ENCODE measurements at regions not wholly inside any gene's neighbourhood (a gene's known extent, or its start where the extent isn't known, plus 50 kb on each side); places are given as distances from the start of the nearest gene placed in this dataset.
"Not testable (repeated sequence)": the region's sequence is repeated elsewhere in the genome, so short reads cannot be mapped to it uniquely, and the experiment has no call there.

DNA sequence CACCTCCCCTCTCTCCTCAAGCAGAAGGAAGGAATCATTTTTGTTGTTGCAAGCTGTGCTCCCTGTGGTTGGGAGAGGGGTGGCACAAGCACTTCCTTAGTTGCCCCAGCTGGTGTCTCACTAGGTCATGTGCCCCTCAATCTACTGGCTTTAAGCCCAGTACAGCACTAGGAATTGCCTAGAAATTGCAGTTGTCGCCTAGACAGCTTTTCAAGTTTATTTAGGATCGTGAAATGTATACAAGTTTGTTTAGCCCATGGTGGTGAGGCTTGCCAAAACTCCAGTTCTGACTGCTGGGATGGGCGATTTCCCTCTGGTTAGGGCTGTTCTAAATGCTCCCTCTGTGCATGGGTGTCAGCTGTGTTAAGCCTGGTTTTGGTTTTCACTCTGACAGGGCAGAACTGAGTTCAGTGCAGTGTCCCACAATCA lies 126.8 kb upstream of the ZNF644 start:
- no peak for DNase-seq

DNA sequence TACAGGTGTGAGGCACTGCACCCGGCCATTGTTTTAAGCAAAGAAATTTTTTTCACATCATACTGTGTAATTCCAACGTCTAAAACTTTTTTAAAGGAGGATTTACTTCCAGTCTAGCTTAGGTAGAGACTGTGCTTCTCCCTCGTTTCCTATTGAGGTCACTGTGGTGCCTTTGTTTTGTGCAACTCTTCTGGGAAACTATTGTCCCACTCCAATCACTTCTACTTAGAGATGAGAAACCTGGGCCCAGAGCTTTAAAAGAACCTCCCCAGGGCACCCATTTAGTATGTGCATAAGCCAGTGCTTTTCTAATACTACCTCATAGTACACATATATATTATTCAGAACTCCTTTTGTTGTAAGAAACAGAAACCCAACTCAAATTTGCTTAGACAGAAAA lies 120.0 kb upstream of the ZNF644 start:
- DNase-seq, result no peak

DNA sequence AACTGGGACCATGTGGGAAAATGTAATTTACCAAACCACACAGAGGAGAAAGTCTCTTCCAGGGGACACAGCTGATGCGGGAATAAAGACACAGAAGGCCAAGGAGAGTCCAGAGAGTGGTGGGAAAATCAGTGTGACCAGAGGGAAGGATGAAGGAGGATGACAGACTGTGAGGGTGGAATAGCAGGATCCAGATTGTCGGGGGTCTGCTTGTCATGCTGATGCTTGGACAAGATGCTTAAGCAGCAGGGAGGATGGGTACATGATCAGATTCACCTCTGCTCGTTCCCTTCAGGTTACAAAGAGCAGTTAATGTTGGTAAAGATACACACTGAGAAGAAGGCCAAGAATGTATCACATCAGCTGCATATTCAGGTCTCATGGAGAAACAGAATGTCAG lies 117.1 kb upstream of the ZNF644 start:
- DNase-seq, result no peak

DNA sequence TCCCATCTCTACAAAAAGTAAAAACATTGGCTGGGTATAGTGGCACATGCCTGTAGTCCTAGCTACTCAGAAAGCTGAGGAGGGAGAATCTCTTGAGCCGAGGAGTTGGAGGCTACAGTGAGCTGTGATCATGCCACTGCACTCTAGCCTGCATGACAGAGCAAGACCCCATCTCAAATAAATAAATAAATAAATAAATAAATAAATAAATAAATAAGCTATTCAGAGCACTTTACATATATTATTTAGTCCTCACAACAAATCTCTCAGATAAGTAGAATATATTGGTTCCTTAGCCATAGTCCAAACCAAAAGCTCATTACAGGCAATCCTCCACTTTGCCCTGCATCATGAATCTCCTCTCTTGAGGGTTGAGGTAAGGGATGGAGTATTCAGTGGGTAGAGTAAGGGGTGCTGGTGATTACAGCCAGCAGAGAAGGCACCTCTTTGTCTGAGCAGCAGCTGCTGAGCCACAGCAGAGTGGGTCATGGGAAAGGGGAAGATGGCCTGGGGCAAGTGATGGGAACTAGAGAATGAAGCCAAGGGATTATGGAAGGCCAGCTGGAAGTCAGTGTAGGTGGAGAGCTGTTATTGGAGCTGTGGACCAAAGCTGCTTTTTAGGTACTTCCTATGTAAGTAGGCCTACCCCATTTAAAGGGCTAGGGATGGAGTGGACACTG lies 115.5 kb upstream of the ZNF644 start:
- no peak for DNase-seq

DNA sequence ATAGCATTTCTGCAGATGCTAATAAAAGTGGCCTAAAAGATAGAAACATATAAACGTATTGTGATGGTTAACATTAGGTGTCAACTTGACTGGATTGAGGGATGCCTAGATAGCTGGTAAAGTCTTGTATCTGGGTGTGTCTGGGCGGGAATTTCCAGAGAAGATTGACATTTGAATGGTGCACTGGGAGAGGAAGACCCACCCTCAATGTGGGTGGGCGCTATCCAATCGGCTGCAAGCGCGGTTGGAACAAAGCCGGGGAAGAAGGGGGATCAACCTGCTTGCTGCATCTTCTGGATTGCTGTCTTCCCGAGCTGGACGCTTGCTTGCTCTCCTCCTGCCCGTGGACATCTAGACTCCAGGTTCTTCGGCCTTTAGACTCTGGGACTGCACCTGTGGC lies 114.0 kb upstream of the ZNF644 start:
- no peak for DNase-seq

DNA sequence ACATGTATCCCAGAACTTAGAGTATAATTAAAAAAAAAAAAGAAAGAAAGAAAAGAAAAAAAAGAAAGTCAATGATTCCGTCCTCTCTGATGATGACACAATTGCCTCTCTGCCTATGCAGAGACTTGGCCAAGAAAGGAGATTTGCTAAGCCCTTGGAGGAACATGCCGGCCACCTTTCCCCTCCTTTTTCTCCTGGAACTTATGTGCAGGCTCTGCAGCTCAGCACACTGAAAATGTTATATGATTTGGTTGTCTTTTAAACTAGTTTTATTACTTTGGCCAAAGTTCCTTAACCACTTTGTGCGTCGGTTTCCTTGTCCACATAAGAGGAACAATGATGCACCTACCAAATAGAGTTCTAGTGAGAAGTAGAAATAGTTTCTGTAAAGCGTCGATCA lies 111.4 kb upstream of the ZNF644 start:
- no peak for DNase-seq

DNA sequence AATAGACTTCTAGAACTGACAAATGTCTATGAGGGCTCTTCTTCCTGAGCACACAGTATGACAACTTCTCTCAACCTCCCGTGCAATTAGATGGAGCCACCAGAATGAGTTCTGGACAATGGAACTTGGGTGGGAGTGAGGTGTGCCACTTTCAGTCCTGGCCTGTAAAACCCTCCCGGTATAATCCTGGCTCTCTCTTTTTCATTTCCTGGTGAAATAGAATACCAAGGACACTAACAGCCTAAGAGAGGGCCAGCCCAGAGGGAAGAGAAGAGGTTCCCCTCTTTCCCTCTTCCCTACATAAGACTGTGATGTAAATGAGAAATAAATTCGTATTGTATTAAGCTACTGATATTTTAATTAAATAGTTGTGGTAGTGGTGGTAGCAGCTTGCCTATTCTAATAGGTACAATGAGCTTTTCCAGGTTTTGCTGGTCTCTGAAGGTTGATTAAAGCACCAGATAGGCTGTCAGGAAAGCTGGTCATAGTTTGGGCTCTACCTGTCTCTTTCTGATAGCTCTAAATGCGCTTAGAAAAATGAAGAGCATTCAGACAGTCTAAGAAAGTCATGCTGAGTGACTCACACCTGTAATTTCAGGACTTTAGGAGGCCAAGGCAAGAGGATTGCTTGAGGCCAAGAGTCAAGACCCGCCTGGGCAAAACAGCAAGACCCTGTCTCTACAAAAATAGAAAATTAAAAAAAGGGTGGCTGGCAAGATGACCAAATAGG lies 108.6 kb upstream of the ZNF644 start:
- DNase-seq, result no peak

DNA sequence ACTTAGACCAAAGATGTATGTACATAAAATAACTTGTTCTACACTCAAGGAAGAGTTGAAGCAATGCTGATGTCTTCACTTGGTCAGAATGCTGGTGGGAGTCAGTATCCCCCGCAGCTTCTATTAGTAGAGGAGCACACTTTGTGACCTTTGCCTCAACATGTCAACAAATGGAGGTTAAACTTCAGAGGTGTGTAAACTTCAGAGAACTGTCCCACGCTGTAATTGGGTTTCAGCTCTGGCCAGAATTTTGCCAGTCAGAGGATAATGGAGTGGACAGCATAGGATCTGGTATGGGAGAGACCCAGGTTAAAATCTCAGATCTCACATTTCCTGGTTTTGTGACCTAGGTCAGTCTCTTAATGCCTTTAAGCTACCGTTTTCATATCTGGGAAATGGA lies 107.6 kb upstream of the ZNF644 start:
- no peak for DNase-seq

DNA sequence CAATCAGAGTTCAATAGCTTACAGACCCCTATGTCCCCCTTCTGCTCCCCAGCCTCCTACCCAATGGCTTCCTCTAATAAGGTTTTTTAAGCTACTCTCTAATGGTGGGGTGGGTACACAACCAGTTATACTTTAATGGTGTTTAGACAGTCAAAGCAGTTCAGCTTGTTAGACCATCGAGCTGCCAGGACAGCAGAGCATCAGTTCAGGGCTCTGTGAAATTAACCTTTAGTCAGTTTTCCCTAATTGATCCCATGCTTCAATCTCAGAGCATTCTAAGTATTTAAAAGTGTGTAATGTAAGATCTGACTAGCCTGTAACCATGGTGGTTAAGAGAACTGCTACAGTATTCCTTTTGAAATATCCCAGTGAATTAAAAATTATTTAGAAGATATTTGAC lies 107.2 kb upstream of the ZNF644 start:
- no peak for DNase-seq

DNA sequence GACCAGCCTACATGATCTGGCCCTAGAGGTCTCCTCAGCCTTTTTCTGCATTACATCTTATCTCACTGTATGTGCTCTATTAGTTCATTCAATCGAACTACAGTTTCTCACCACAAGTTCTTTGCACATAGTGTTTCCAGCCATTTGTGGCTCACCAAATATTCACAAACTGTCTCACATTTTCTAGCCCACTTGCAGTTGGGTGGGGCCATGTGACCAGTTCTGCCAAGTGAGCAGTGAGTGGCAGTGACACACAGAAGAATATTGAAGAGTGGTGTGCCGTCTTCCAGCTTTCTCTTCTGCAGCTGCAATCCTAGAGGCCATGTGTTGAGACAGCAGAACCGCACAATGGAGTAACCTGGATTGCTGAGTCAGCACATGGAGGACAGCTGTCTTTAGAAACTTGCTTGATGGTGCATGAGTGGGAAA lies 103.2 kb upstream of the ZNF644 start:
- DNase-seq, result peak; percentile 33

DNA sequence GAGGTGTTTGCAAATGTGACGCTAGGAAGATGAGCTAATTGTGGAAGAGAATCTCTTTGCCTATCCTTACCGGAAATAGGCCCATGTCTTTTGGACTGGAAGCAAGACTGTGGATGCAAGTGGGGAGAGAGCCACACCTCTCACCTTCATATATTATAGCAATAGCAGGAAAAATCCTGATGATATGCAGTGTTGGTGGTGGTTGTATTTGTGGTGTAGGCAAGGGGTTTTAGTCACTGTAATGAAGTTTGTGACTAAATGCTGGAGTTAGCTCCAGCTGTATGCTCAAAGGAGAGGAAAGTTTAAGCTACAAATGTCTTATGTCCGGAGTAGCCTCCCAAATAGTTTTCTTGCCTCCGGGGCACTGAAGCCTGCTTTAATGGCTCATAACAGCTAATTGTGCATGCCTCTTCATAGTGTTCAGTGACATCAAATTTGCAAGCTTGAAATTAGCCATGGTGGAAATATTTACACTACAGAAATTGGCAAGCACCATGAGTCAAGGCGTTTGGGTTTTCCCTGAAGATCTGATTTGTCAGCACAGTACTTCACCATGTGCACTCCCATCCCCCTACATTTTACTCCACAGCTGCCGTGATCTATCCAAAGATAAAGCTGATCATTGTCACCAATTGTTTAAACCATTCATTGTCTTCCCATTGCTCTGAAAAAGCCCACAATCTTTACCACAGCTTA lies 102.6 kb upstream of the ZNF644 start:
- no peak for DNase-seq

DNA sequence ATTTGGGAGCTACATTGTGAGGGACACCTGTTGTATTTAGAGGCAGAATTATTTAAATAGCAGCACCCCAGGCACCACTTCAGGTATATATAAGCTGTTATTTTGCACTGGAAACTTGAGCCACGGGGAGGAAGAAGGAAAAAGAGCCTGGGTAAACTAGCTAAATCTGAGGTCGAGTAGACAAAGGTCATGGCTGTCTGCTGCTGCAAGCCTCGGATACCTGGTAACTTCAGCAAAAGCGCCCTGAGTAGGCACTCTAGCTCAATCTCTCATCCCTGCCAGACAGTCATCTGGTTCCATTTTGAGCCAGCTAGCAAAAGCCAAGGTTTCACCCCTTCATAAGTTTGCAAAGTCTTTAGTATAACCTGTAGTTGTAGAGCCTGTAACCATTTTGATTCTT lies 101.9 kb upstream of the ZNF644 start:
- DNase-seq, result no peak

DNA sequence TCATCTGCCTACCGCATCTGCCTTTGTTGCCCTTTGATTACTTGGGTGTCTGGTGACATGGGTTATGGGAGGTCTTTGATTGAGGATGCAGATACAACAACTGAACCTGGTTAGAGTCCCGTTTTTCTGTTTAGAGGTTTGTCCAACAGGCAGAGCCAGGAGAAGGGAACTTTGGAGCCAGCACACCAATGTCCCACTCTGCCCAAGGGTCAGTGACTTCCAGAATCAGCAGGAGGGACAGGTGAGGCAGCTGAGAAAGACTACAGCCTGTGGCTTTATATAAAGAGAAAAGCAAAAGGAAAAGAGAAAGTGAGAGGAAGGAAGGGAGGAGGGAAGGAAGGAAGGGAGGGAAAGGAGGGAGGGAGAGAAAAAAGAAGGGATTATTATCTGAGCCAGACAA lies 101.5 kb upstream of the ZNF644 start:
- no peak for DNase-seq

DNA sequence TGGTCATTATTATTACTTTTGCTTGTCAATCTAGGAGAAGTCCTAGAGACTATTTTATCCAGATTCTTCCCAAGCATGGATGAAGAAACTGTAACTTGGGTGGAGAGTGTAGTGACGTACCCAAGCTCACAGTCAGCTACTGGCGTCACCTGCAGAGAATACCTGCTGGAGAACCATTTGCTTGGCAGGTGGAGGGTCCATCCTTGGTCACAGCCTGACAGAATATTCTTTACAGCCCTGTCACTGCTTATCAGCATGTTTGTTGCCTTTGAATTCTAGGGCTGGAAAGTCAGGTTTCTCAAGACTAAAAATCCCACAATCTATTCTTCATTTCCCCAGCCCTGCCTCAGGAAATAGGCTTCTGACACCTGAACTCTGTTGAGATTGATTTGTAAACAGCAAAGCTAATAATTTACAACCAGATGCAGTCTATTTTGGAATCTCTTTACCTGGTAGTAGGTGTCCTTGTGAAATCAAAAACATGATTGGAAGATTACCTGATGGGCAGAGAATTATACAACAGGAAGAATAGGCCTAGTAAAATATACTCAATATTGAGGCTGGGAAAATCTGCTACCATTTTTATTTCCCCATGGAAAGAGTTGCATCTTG lies 100.4 kb upstream of the ZNF644 start:
- no peak for DNase-seq

DNA sequence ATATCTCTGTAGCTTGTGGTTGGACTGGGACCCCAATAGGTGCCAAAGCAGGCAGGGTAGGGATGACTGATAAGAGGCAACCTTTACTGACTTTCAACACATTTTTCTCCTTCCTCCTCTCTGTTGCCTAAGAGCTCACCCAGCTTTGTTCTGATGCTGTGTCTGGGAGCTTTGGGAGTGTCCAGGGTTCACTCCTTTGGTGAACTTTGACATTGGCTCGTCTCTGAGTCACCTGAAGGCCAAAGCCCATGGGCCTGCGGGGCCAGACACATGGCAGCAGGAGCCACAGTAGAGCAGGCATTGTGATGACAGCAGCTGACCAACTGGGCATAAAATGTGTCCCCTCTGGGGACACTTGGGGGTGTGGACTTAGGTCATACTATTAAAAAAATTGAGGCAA lies 99.5 kb upstream of the ZNF644 start:
- DNase-seq, result no peak

DNA sequence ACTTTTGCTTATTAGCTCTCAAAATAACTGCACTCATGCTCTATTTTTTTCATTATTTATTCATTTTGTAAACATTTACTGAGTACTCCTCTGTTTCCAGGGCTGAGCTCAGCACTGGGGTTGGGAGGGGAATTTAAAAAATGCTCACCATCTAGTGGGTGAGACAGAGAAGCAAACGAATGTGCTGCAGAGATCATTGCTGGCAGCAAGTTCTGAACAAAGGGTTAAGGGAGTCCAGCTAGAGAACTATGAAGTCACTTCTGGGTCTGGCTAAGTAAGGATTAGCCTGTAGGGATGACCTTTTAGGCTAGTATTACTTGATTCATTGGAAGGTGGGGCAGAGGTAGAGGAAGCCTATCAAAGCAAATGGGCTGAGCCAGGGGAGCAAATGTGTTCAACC lies 99.1 kb upstream of the ZNF644 start:
- no peak for DNase-seq

DNA sequence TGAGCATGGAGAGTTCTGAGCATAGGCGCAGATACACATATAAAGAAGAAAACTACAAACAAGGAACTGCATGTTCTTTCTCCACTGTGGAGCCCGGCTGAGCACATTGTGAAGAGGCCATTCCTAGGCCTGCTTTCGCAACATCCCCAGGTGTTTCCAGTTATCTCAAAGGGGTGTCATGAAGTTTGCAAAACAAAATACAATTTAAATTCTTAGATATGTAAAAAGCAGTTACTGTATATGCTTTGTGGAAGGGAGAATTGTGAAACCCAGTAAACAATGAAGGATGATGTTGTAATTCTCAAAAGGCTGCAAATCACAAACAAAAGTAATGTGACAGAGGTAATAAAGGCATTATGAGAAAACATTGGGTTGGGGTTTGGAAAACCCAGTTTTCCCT lies 98.6 kb upstream of the ZNF644 start:
- DNase-seq, result no peak

DNA sequence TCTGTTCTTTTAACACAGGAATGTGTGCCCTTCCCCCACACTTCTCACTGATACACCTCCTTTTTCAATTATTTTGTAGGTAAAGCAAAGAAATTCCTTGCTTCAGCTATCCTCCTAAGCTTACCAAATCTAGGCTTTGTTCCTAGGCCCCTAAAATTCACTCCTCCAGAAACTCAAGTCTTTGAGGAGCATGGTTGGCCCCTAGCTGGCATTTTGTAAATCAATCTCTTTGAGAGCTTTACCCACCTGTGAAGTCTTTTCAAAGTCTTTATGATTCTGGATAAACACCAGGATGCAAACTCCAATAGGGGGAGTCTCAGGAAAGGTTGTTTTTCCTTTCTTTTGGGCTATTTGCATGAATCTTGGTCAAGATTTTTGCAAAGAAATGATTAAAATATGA lies 82.9 kb upstream of the ZNF644 start:
- no peak for DNase-seq

DNA sequence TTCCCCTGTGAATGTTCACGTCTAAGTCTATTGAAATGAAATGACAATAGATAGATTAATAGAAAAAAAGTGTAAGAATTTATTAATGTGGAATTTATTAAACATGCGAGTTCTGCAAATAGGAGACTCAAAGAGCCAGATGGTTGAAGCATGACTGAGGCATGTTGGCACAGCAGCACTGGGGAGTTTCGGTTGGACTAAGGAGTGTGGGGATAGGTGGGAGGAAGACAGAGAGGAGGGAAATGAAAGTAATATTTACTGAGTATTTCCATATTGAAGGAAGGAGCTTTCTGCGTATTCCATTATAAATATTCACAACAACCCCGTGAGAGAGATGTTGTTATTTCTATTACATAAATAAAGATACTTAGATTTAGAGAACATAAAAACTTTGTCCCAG lies 79.5 kb upstream of the ZNF644 start:
- DNase-seq, result no peak

DNA sequence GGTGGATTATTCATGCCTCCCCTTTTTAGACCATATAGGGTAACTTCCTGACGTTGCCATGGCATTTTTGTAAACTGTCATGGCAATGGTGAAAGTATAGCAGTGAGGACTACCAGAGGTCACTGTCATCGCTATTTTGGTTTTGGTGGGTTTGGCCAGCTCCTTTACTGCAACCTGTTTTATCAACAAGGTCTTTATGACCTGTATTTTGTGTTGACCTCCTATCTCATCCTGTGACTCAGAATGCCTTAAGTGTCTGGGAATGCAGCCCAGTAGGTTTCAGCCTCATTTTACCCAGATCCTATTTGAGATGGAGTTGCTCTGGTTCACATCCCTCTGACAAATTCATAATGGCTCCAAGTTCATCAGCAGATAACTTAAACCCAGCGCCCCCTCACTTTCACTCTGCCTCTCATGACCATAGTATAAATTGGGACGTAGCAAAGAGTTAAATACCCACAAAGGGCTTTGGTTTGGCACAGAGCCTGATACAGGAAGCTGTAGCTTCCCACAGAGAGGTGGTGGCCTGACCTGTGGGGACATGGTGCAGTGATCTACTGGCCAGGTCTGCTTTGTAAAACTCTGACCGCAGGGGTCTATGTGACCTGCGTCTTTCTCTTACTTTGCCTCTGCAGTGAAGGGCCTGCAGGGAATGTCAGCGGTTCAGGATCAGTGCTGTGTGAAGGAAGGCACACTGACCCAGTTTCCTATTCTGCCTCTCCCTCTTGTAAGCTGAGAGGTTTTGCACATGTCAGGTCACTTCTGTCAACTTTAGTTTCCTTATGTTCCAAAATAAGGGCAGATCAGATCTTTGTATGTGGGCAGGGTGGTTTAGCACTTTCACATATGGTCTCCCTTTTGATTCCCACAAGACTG lies 78.1 kb upstream of the ZNF644 start:
- DNase-seq, result no peak

DNA sequence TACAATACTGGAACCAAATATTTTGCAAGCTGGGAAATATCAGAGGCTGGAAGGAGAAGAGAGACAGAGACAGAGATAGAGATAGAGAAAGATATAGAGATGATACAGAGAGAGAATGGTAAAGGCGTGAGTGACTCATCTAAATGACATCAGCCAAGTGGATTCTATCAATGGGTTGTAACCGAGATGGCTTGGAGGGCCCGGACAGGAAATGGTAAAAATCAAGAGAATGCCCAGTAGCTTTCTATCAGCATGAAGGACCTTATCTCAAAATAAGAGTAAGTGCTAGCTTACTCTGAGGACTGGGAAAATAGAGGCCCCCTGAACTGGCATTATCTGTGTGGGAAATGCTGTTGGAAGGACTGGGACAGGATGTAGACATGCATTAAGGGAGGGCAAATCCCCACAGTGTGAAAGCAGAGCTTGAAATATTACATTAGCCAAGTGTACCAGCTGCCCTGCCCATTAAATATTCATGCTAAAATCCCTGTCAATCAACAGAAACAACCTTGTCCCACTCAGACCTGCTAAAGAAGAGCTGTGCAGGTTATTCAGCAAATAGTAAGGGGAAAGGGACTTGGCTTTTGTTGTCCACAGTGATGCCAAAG lies 76.6 kb upstream of the ZNF644 start:
- DNase-seq, result no peak

DNA sequence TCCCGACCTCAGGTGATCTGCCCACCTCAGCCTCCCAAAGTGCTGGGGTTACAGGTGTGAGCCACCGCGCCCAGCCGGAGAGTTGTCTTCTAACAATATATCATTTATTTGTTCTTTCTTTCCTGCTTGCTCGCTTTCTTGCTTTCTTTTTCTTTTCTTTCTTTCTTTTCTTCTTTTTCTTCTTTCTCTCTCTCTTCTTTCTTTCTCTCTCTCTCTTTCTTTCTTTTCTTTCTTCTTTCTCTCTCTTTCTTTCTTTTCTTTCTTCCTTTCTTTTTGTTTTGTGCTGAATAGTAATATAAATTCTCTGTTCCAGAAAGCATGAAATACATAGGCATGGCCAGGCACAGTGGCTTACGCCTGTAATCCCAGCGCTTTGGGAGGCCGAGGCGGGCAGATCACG lies 73.5 kb upstream of the ZNF644 start:
- DNase-seq, result not testable (repeated sequence)

All from stimulated activated naive CD4-positive, alpha-beta T cell treated with Interleukin-2 at 50 U/mL for 16 hours (primary cell).